ENCODE measurements at regions not wholly inside any gene's neighbourhood (a gene's known extent, or its start where the extent isn't known, plus 50 kb on each side); places are given as distances from the start of the nearest gene placed in this dataset.

DNA sequence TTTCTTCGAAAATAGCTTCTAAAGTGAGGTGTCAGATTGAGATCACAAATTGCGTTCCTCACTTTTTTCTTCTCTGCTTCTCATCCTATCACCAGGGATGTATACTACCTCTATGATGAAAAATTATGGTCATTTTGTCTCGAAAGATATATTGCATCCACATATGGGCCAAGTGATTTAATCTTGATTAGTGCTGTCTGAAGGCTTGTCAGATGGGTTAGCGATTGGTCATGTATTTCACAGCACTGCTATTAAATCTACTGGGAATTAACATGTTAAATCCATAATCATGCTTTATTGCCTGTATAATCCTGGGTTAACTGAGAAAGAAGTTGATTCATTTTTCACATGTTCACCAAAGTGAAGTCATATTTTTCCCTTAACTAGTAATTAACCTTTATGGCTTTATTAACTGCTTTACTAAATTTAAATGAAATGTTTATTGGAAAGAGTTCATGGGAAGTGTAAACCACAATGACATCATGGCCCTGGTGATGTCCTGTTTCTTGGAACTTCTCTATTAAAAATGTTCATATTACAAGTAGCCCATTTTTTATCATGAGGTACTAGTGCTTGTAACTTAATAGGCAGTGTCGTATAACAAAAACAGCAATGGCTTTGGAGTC lies 193.3 kb downstream of the SMC2 start (continued):
- TF ChIP-seq ZNF446 (CRISPR knock-in tag; IDR thresholded peaks at IDR 0.05), result no peak
- no peak for TF ChIP-seq GTF3A (CRISPR knock-in tag; conservative IDR thresholded peaks at IDR 0.05)
- TF ChIP-seq, protein P1, sequence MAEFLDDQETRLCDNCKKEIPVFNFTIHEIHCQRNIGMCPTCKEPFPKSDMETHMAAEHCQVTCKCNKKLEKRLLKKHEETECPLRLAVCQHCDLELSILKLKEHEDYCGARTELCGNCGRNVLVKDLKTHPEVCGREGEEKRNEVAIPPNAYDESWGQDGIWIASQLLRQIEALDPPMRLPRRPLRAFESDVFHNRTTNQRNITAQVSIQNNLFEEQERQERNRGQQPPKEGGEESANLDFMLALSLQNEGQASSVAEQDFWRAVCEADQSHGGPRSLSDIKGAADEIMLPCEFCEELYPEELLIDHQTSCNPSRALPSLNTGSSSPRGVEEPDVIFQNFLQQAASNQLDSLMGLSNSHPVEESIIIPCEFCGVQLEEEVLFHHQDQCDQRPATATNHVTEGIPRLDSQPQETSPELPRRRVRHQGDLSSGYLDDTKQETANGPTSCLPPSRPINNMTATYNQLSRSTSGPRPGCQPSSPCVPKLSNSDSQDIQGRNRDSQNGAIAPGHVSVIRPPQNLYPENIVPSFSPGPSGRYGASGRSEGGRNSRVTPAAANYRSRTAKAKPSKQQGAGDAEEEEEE (CRISPR knock-in tag; IDR thresholded peaks at IDR 0.05; ENCODE audit: borderline replicate concordance), result no peak

DNA sequence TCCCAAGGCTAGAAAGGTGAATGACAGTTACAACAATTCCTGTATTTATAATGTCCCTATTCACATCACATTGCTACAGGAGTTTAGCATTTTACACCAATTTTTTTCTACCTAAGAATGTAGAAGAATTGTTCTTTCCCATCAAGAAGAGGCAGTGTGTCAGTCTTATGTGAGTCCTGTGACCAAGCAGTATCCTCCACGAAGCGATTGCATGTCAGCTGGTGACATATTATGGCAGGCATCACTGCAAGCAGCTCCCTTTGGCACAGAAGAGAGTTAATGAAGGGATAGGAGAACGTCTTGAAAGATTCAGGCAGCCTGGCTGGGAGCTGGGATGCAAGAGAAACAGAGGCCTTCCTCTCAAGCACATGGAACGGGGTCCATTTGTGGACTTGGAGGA lies 199.8 kb downstream of the SMC2 start:
- in situ Hi-C loops (cut with HindIII; ENCODE audit: extremely low pct_ligation_motif_present, low pct_unique_long_range_greater_than_20kb), result no loop called here
- WGBS (ENCODE audit: low lambda C conversion rate), result 0% methylated on average over 4 of the region's 4 CpGs
- no TSS peak for BruUV-seq (replicated peaks)
- TF ChIP-seq, protein P2, sequence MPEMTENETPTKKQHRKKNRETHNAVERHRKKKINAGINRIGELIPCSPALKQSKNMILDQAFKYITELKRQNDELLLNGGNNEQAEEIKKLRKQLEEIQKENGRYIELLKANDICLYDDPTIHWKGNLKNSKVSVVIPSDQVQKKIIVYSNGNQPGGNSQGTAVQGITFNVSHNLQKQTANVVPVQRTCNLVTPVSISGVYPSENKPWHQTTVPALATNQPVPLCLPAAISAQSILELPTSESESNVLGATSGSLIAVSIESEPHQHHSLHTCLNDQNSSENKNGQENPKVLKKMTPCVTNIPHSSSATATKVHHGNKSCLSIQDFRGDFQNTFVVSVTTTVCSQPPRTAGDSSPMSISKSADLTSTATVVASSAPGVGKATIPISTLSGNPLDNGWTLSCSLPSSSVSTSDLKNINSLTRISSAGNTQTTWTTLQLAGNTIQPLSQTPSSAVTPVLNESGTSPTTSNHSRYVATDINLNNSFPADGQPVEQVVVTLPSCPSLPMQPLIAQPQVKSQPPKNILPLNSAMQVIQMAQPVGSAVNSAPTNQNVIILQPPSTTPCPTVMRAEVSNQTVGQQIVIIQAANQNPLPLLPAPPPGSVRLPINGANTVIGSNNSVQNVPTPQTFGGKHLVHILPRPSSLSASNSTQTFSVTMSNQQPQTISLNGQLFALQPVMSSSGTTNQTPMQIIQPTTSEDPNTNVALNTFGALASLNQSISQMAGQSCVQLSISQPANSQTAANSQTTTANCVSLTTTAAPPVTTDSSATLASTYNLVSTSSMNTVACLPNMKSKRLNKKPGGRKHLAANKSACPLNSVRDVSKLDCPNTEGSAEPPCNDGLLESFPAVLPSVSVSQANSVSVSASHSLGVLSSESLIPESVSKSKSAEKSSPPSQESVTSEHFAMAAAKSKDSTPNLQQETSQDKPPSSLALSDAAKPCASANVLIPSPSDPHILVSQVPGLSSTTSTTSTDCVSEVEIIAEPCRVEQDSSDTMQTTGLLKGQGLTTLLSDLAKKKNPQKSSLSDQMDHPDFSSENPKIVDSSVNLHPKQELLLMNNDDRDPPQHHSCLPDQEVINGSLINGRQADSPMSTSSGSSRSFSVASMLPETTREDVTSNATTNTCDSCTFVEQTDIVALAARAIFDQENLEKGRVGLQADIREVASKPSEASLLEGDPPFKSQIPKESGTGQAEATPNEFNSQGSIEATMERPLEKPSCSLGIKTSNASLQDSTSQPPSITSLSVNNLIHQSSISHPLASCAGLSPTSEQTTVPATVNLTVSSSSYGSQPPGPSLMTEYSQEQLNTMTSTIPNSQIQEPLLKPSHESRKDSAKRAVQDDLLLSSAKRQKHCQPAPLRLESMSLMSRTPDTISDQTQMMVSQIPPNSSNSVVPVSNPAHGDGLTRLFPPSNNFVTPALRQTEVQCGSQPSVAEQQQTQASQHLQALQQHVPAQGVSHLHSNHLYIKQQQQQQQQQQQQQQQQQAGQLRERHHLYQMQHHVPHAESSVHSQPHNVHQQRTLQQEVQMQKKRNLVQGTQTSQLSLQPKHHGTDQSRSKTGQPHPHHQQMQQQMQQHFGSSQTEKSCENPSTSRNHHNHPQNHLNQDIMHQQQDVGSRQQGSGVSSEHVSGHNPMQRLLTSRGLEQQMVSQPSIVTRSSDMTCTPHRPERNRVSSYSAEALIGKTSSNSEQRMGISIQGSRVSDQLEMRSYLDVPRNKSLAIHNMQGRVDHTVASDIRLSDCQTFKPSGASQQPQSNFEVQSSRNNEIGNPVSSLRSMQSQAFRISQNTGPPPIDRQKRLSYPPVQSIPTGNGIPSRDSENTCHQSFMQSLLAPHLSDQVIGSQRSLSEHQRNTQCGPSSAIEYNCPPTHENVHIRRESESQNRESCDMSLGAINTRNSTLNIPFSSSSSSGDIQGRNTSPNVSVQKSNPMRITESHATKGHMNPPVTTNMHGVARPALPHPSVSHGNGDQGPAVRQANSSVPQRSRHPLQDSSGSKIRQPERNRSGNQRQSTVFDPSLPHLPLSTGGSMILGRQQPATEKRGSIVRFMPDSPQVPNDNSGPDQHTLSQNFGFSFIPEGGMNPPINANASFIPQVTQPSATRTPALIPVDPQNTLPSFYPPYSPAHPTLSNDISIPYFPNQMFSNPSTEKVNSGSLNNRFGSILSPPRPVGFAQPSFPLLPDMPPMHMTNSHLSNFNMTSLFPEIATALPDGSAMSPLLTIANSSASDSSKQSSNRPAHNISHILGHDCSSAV (CRISPR knock-in tag; IDR thresholded peaks at IDR 0.05; ENCODE audit: borderline replicate concordance), result no peak
- TF ChIP-seq YY1 (IDR thresholded peaks at IDR 0.05; ENCODE audit: insufficient read depth, insufficient replicate concordance, low read depth, low read length) (no peak), SSRP1 (CRISPR knock-in tag; IDR thresholded peaks at IDR 0.05) (no peak), ZNF224 (CRISPR knock-in tag; IDR thresholded peaks at IDR 0.05) (no peak), YEATS2 (CRISPR knock-in tag; IDR thresholded peaks at IDR 0.05; ENCODE audit: borderline replicate concordance) (no peak), ZNF24 (IDR thresholded peaks at IDR 0.05) (no peak)
- TF ChIP-seq, protein P3, sequence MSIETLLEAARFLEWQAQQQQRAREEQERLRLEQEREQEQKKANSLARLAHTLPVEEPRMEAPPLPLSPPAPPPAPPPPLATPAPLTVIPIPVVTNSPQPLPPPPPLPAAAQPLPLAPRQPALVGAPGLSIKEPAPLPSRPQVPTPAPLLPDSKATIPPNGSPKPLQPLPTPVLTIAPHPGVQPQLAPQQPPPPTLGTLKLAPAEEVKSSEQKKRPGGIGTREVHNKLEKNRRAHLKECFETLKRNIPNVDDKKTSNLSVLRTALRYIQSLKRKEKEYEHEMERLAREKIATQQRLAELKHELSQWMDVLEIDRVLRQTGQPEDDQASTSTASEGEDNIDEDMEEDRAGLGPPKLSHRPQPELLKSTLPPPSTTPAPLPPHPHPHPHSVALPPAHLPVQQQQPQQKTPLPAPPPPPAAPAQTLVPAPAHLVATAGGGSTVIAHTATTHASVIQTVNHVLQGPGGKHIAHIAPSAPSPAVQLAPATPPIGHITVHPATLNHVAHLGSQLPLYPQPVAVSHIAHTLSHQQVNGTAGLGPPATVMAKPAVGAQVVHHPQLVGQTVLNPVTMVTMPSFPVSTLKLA (IDR thresholded peaks at IDR 0.05), result no peak
- TF ChIP-seq, protein P4, sequence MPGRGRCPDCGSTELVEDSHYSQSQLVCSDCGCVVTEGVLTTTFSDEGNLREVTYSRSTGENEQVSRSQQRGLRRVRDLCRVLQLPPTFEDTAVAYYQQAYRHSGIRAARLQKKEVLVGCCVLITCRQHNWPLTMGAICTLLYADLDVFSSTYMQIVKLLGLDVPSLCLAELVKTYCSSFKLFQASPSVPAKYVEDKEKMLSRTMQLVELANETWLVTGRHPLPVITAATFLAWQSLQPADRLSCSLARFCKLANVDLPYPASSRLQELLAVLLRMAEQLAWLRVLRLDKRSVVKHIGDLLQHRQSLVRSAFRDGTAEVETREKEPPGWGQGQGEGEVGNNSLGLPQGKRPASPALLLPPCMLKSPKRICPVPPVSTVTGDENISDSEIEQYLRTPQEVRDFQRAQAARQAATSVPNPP (CRISPR knock-in tag; IDR thresholded peaks at IDR 0.05), result no peak

More for the DNA sequence above, 199.8 kb downstream of the SMC2 start:
- H3K4me2 ChIP-seq (ENCODE audit: low read depth, low read length), result no peak overlapping the region
- H4K20me1 ChIP-seq (ENCODE audit: insufficient read depth, low read length), result no peaks in the 10 kb centered on the region
- H3K9me3 ChIP-seq (ENCODE audit: low read length), result no peaks in the 10 kb centered on the region
- H3K79me2 ChIP-seq (ENCODE audit: insufficient read depth, low read length), result no peaks in the 10 kb centered on the region
- H3K4me3 ChIP-seq (replicated peaks in 1 of 3; ENCODE audit: insufficient read depth in 1 of 3, low read depth in 2 of 3, low read length in 3 of 3), result no peak overlapping the region
- no peak for DNase-seq (ENCODE audit: low spot score)
- intact Hi-C loops (cut with micrococcal nuclease; ENCODE audit: unreplicated experiment), result no loop called here
- H3K4me1 ChIP-seq (ENCODE audit: insufficient read depth, low read length), result no peaks in the 10 kb centered on the region
- ChIA-PET CTCF (ENCODE audit: low intra/inter-chr PET ratio, low total read pairs) (no interaction called here), POLR2A (no interaction called here)
- no peak overlapping the region for H3K9ac ChIP-seq (ENCODE audit: insufficient read depth, low read depth, low read length)
- H3K27ac ChIP-seq (ENCODE audit: extremely low read length, insufficient read depth, low read length), result no peak overlapping the region
- no peaks in the 10 kb centered on the region for H3K27me3 ChIP-seq (ENCODE audit: control insufficient read depth in 1 of 2, insufficient read depth in 2 of 2, low read length in 2 of 2)
- FAIRE-seq, result no peak
- H2AFZ ChIP-seq (ENCODE audit: low read length), result no peak overlapping the region
- ATAC-seq, result no peak
- no peaks in the 10 kb centered on the region for H3K36me3 ChIP-seq (replicated peaks in 1 of 2; ENCODE audit: control insufficient read depth in 1 of 2, insufficient read depth in 2 of 2, low read length in 2 of 2)
